Heart left ventricle (tissue), 16 donors: ENCODE measurements at regions not wholly inside any gene's neighbourhood (a gene's known extent, or its start where the extent isn't known, plus 50 kb on each side); places are given as distances from the start of the nearest gene placed in this dataset.

Experiments used
- ATAC-seq, 4 donors: fragments of 200-7000 bp; cut with Tn5 transposase; one replicate each; pipeline ENCODE4 v1.9.1; 2020 to 2022; ENCODE audit warnings: moderate library complexity in 4 of 4, mild to moderate bottlenecking in 3 of 4, moderate number of reproducible peaks in 1 of 4
- DNase-seq, 5 donors: peaks; one replicate each; pipeline ENCODE4 v3.0.0-alpha.2; 2020
- H3K27ac ChIP-seq, 12 donors: fragments of 200-600 bp; sonication (generic) in 4 of 12; one replicate each; pipeline versions ENCODE4 v1.5.0 to v1.8.0; 2016 to 2022; ENCODE audit warnings: mild to moderate bottlenecking in 2 of 12
- H3K27me3 ChIP-seq, 9 donors: fragments of 200-600 bp; sonication (generic) in 2 of 9; one replicate each; pipeline versions ENCODE4 v1.5.1 to v1.8.0; 2016 to 2022; ENCODE audit warnings: mild to moderate bottlenecking in 3 of 9
- H3K36me3 ChIP-seq, 9 donors: fragments of 200-600 bp; sonication (generic) in 2 of 9; one replicate each; pipeline versions ENCODE4 v1.5.0 to v1.8.0; 2018 to 2022; ENCODE audit warnings: mild to moderate bottlenecking in 2 of 9
- H3K4me1 ChIP-seq, 12 donors: fragments of 200-600 bp; sonication (generic) in 4 of 12; one replicate each; pipeline versions ENCODE4 v1.5.0 to v1.8.0; 2016 to 2022; ENCODE audit warnings: mild to moderate bottlenecking in 3 of 12
- H3K4me3 ChIP-seq, 12 donors: fragments of 200-600 bp; sonication (generic) in 4 of 12; one replicate each; pipeline versions ENCODE4 v1.5.0 to v1.8.0; 2017 to 2022; ENCODE audit warnings: mild to moderate bottlenecking in 9 of 12, moderate library complexity in 4 of 12
- H3K9me3 ChIP-seq, 12 donors: fragments of 200-600 bp; sonication (generic) in 4 of 12; one replicate each; pipeline versions ENCODE4 v1.5.0 to v1.8.0; 2016 to 2022; ENCODE audit warnings: mild to moderate bottlenecking in 1 of 12
- POLR2A ChIP-seq, 2 donors: fragments of 450-650 bp; IDR thresholded peaks; one replicate each; pipeline ENCODE4 v1.6.1; 2017; ENCODE audit warnings: antibody characterized with exemption in 2 of 2, mild to moderate bottlenecking in 2 of 2, moderate library complexity in 2 of 2
- WGBS, 4 donors: extraction: QIAGEN DNeasy Blood & Tissue Kit in 2 of 4; methylation state at CpG; one replicate each; pipeline versions ENCODE4 v1.1.5 to v1.1.7; 2013 to 2018; 5-methylcytosine and 5-hydroxymethylcytosine counted together
- intact Hi-C, 10 donors: fragments of 100-400 bp; cut with DNase I; formaldehyde crosslinking; loops; one replicate each; pipeline versions ENCODE4 v1.11.1 to v1.14.2; 2022
- TF ChIP-seq, protein P1 (sequence below), 12 donors: fragments of 200-600 bp; sonication (generic) in 4 of 12; IDR thresholded peaks; one replicate each; pipeline versions ENCODE4 v1.5.0 to v1.8.0; 2018 to 2022; ENCODE audit warnings: antibody characterized with exemption in 12 of 12, mild to moderate bottlenecking in 5 of 12
- donor health status: ischemic (EF 13 %, LVEDD 7.1; RV severe dilation, severe dysfunction).
- donor health status: healthy with polysubstance abuse.
- donor health status: DM: no; HTN: yes; CAD: no.
- donor health status: DM: no; HTN: no; CAD: no.
- donor health status: ischemic (EF 25% LVEDD 6.9; RV normal size, moderate dysfunction).
- donor health status: ischemic (EF 25% LVEDD 5.7; RV mildly dilated, moderate dysfunction).
- donor health status: healthy.
- donor health status: DM: yes; HTN: yes; CAD: no.
- donor health status: ischemic (EF 35%, LVEDD 5.7; RV mildly dilated, moderate dysfunction).
- donor health status: nonischemic (EF 11% LVEDD 7.7; RV severe dilation, severe dysfunction).
- donor health status: DM: yes; HTN: yes; CAD: no.
- donor health status: PGD.
- donor health status: ischemic (EF 29% LVEDD 5.4; RV normal size, mild dysfunction).
- donor health status: nonischemic (EF 23%, LVEDD 6.1; RV moderate dilation, normal function).

DNA sequence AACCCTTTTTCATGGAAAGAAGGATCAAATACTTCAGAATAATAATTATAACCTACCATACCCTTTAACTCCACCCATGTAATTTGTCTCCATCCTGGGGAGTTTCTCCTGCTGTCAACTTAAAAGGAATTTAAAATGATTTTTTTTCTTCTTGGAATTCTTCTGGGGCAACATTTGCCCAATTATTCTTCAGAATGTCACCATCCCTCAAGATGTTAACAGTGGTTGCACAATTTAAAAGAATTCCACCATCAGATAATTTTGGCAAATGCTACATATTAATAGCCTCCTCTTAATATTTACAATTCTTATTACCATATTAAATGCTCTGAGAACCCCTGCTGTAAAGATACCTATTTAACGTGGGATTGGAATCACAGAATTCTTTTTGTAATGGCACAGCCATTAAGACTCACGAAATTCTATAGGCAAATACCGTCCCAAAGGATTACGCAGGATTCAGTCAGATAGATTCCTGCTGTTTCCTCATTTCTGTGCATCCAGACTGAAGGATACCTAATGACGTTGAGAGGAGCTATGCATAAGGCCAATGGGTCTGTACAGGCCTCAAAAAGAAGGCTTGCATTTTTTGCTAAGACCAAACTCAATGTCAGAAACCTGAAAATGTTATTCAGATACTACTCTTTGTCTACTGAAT lies 177.5 kb downstream of the DAD1 start:
- TF ChIP-seq, protein P1, sequence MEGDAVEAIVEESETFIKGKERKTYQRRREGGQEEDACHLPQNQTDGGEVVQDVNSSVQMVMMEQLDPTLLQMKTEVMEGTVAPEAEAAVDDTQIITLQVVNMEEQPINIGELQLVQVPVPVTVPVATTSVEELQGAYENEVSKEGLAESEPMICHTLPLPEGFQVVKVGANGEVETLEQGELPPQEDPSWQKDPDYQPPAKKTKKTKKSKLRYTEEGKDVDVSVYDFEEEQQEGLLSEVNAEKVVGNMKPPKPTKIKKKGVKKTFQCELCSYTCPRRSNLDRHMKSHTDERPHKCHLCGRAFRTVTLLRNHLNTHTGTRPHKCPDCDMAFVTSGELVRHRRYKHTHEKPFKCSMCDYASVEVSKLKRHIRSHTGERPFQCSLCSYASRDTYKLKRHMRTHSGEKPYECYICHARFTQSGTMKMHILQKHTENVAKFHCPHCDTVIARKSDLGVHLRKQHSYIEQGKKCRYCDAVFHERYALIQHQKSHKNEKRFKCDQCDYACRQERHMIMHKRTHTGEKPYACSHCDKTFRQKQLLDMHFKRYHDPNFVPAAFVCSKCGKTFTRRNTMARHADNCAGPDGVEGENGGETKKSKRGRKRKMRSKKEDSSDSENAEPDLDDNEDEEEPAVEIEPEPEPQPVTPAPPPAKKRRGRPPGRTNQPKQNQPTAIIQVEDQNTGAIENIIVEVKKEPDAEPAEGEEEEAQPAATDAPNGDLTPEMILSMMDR (IDR thresholded peaks at IDR 0.05): no peak
- no peak for TF ChIP-seq POLR2A (IDR thresholded peaks at IDR 0.05)
- WGBS, 4 donors: 93 to 95% (median 93%) methylated on average over 5 of the region's 5 CpGs
- Histone ChIP-seq H3K27ac (no peak overlapping the region), H3K9me3 (no peaks in the 10 kb centered on the region), H3K4me3 (no peak overlapping the region), H3K27me3 (no peaks in the 10 kb centered on the region), H3K36me3 (no peaks in the 10 kb centered on the region), H3K4me1 (peaks cover 0 to 3% (median 0%) of the 10 kb centered on the region in 12 donors)
- intact Hi-C loops: no loop called here
- no peak for ATAC-seq
- DNase-seq: no peak

DNA sequence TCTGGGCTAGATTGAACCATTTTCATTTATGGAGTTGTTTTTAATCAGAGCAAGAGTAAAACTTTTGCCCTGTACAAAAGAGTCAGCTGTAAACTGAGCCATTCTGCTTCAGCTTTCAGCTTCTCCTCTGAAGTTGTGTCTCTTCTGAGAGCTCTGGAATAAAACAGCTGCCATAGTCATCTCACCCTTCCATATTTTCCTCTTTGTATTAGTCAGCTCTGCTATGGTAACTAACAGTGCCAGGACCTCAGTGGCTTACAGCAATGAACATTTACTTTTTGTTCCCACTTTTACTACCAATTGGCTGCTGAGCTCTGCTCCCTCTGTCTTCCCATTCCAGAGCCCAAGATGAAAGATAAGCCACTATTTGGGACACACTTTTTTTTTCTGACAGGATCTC lies 178.5 kb downstream of the DAD1 start:
- TF ChIP-seq POLR2A (IDR thresholded peaks at IDR 0.05): no peak
- TF ChIP-seq, protein P1 (IDR thresholded peaks at IDR 0.05): no peak
- Histone ChIP-seq H3K4me1 (peaks cover 0 to 3% (median 0%) of the 10 kb centered on the region in 12 donors), H3K9me3 (no peaks in the 10 kb centered on the region), H3K27me3 (no peaks in the 10 kb centered on the region), H3K27ac (no peak overlapping the region), H3K4me3 (no peak overlapping the region), H3K36me3 (no peaks in the 10 kb centered on the region)
- DNase-seq: no peak
- intact Hi-C loops: no loop called here
- no peak for ATAC-seq

DNA sequence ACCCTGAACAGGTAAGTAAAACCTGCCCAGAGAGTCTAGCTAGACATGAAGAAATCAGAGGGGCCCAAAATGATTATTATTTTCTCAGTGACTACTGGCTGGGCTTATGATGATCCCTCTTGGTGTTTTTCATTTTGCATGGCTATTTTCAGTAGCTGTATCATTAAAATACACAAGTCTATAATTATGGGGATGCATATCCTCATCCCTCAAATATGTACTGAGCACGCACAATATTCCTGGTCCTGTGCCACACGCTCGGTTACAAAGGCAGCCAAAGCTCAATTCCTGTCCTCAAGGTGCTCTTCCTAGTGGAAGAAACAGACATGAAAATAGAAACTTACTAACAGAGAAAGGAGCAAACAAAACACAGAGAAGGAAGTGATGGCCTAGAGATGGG lies 180.0 kb downstream of the DAD1 start:
- DNase-seq (no peak), ATAC-seq (no peak)
- H3K9me3 ChIP-seq: no peaks in the 10 kb centered on the region
- H3K27me3 ChIP-seq: no peaks in the 10 kb centered on the region
- H3K27ac ChIP-seq: no peak overlapping the region
- no peaks in the 10 kb centered on the region for H3K36me3 ChIP-seq
- TF ChIP-seq, protein P1 (IDR thresholded peaks at IDR 0.05): no peak
- 37 to 71% (median 52%) methylated on average over 3 of the region's 3 CpGs for WGBS, 4 donors
- H3K4me3 ChIP-seq: no peak overlapping the region
- intact Hi-C loops: no loop called here
- H3K4me1 ChIP-seq: peaks cover 0 to 3% (median 0%) of the 10 kb centered on the region in 12 donors

DNA sequence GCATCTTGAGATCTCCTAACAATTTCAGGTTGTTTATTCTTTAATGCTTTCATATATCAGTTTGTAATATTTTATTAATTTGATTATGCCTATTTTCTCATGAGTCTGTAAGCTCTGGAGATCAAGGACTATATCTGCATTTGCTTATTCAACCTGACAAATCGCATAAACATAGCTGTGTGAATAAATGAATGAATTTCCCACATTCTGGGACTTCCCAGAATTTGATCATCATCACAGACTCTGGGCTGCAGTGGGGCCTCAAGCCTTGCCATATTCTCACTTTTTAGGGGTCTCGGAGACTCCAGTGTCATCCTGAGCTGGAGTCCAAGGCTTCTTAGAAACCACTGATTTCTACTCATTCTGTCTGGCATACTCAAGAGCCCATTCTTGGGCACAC lies 180.5 kb downstream of the DAD1 start:
- H3K36me3 ChIP-seq: no peaks in the 10 kb centered on the region
- H3K27me3 ChIP-seq: no peaks in the 10 kb centered on the region
- ATAC-seq: no peak
- 97 to 100% (median 98%) methylated on average over 2 of the region's 2 CpGs for WGBS, 4 donors
- H3K4me3 ChIP-seq: no peak overlapping the region
- DNase-seq: no peak
- no peaks in the 10 kb centered on the region for H3K9me3 ChIP-seq
- intact Hi-C loops: no loop called here
- H3K4me1 ChIP-seq: peaks cover 0 to 3% (median 0%) of the 10 kb centered on the region in 12 donors
- no peak for TF ChIP-seq POLR2A (IDR thresholded peaks at IDR 0.05)
- TF ChIP-seq, protein P1 (IDR thresholded peaks at IDR 0.05): no peak
- H3K27ac ChIP-seq: no peak overlapping the region
